ENCODE measurements at regions not wholly inside any gene's neighbourhood (a gene's known extent, or its start where the extent isn't known, plus 50 kb on each side); places are given as distances from the start of the nearest gene placed in this dataset.

DNA sequence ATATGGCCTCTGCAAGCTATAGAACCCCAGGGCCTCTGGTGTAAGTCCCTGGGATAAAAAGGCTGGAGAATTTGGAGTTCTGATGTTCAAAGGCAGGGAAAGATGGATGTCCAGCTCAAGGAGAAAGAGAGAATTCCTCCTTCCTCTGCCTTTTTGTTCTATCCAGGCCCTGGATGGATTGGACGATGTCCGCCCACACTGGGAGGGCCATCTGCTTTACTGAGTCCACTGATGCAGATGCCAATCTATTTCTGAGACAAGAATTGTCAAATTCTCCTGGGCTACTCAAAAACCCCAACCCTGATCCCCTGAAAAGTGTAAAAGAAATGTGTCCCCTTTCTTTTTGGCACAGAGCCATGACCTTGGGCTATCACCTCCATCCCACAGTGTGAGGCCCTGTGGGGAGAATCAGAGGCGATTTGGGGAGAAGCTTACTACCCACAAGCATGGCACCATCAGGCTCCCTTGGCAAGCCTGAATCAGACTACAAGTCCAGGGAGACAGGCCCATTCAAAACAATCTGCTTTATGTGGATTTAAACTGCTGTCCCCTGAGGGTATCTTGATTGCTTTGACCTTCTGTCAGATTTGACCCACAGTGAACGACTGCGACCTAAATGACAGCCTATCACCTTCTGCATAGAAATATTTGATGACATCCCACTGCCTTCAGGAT, 334.0 kb downstream of the NUAK1 start:
- Histone ChIP-seq H3K9me3 (ENCODE audit: low read length) (no peaks in the 10 kb centered on the region), H3K4me3 (ENCODE audit: low read depth, low read length, poor library complexity, severe bottlenecking) (no peak overlapping the region), H3K79me2 (ENCODE audit: insufficient read depth, low read length) (no peaks in the 10 kb centered on the region), H3F3A (ENCODE audit: insufficient read depth, low read length) (no peaks in the 10 kb centered on the region), H3K9ac (ENCODE audit: low read length) (no peak overlapping the region), H3K36me3 (ENCODE audit: insufficient read depth, low read length) (no peaks in the 10 kb centered on the region), H3K4me1 (ENCODE audit: insufficient read depth, low read length, severe bottlenecking) (no peaks in the 10 kb centered on the region), H3K27ac (ENCODE audit: low read depth, low read length, poor library complexity, severe bottlenecking) (no peak overlapping the region), H3K9me2 (ENCODE audit: low read depth, low read length) (no peaks in the 10 kb centered on the region), H3K4me2 (ENCODE audit: low read length) (no peak overlapping the region), H4K20me1 (ENCODE audit: insufficient read depth, low read length) (no peaks in the 10 kb centered on the region), H2AFZ (ENCODE audit: low read length) (no peak overlapping the region), H3K27me3 (ENCODE audit: insufficient read depth, low read length) (no peaks in the 10 kb centered on the region)
- no peak for TF ChIP-seq EZH2 (IDR thresholded peaks at IDR 0.05; ENCODE audit: borderline replicate concordance, low read length)
- TF ChIP-seq, protein P1, sequence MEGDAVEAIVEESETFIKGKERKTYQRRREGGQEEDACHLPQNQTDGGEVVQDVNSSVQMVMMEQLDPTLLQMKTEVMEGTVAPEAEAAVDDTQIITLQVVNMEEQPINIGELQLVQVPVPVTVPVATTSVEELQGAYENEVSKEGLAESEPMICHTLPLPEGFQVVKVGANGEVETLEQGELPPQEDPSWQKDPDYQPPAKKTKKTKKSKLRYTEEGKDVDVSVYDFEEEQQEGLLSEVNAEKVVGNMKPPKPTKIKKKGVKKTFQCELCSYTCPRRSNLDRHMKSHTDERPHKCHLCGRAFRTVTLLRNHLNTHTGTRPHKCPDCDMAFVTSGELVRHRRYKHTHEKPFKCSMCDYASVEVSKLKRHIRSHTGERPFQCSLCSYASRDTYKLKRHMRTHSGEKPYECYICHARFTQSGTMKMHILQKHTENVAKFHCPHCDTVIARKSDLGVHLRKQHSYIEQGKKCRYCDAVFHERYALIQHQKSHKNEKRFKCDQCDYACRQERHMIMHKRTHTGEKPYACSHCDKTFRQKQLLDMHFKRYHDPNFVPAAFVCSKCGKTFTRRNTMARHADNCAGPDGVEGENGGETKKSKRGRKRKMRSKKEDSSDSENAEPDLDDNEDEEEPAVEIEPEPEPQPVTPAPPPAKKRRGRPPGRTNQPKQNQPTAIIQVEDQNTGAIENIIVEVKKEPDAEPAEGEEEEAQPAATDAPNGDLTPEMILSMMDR (IDR thresholded peaks at IDR 0.05; ENCODE audit: low read length), result no peak

DNA sequence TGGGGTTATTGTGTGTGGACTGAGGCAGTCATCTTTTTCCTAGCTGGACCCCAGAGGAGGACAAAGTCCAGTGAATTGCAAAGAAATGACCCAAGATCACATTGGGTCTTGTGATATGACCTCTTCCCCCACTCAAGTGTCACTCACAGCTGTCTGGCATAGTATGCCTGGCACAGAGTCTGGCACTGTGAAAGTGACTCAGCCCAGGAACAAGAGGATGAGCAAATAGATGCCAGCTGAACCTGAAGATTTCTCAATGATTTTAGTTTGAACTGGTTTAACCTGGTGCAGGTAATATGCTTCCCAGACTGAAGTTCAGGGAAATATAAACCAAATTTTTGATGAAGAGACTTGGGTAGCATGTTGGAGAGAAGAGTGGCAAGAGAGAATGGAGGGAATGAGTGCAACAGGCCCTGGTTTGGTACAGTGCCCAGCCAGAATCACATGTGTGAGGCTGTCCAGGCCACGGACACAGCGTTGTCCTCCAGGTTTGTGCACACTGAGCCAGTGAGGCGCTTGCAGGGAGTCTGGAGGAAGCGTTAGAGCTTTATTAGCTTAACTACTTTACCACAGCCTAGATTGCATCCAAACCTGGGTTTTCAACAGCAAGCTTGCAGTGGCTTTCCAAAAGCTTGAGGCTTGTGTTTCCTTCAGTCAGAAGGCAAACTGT, 332.9 kb downstream of the NUAK1 start:
- H3K9ac ChIP-seq (ENCODE audit: low read length), result no peak overlapping the region
- H3K4me1 ChIP-seq (ENCODE audit: insufficient read depth, low read length, severe bottlenecking), result no peaks in the 10 kb centered on the region
- no peak overlapping the region for H3K4me3 ChIP-seq (ENCODE audit: low read depth, low read length, poor library complexity, severe bottlenecking)
- H3K9me3 ChIP-seq (ENCODE audit: low read length), result no peaks in the 10 kb centered on the region
- H2AFZ ChIP-seq (ENCODE audit: low read length), result no peak overlapping the region
- no peaks in the 10 kb centered on the region for H3K9me2 ChIP-seq (ENCODE audit: low read depth, low read length)
- no peaks in the 10 kb centered on the region for H3K27me3 ChIP-seq (ENCODE audit: insufficient read depth, low read length)
- no peak for TF ChIP-seq EZH2 (IDR thresholded peaks at IDR 0.05; ENCODE audit: borderline replicate concordance, low read length)
- TF ChIP-seq, protein P1 (IDR thresholded peaks at IDR 0.05; ENCODE audit: low read length), result no peak
- H3K79me2 ChIP-seq (ENCODE audit: insufficient read depth, low read length), result no peaks in the 10 kb centered on the region
- no peak overlapping the region for H3K27ac ChIP-seq (ENCODE audit: low read depth, low read length, poor library complexity, severe bottlenecking)
- H3F3A ChIP-seq (ENCODE audit: insufficient read depth, low read length), result no peaks in the 10 kb centered on the region
- no peaks in the 10 kb centered on the region for H3K36me3 ChIP-seq (ENCODE audit: insufficient read depth, low read length)
- no peaks in the 10 kb centered on the region for H4K20me1 ChIP-seq (ENCODE audit: insufficient read depth, low read length)
- no peak overlapping the region for H3K4me2 ChIP-seq (ENCODE audit: low read length)

DNA sequence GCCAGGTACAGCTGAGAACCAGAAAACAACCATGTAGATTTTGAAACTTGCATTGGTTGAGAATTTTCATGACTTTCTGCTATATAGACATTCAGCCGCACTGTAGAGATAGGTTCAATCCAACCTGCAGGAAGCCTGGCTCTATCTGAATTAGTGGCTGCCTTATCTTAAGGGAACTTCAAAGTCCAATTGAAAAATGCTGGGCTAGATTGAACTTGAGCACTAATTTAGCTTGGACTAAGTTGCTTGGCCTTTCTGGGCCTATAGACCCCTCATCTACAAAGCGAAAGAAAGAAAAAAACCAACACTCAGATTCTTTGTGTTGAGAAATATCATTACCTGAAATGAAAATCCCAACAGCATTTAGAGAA, 332.4 kb downstream of the NUAK1 start:
- Histone ChIP-seq H3F3A (ENCODE audit: insufficient read depth, low read length) (no peaks in the 10 kb centered on the region), H3K4me3 (ENCODE audit: low read depth, low read length, poor library complexity, severe bottlenecking) (no peak overlapping the region), H3K4me1 (ENCODE audit: insufficient read depth, low read length, severe bottlenecking) (no peaks in the 10 kb centered on the region), H3K9me2 (ENCODE audit: low read depth, low read length) (no peaks in the 10 kb centered on the region), H2AFZ (ENCODE audit: low read length) (no peak overlapping the region), H3K9ac (ENCODE audit: low read length) (no peak overlapping the region), H3K4me2 (ENCODE audit: low read length) (no peak overlapping the region), H3K9me3 (ENCODE audit: low read length) (no peaks in the 10 kb centered on the region), H4K20me1 (ENCODE audit: insufficient read depth, low read length) (no peaks in the 10 kb centered on the region), H3K27ac (ENCODE audit: low read depth, low read length, poor library complexity, severe bottlenecking) (no peak overlapping the region), H3K36me3 (ENCODE audit: insufficient read depth, low read length) (no peaks in the 10 kb centered on the region), H3K79me2 (ENCODE audit: insufficient read depth, low read length) (no peaks in the 10 kb centered on the region), H3K27me3 (ENCODE audit: insufficient read depth, low read length) (no peaks in the 10 kb centered on the region)
- no peak for TF ChIP-seq EZH2 (IDR thresholded peaks at IDR 0.05; ENCODE audit: borderline replicate concordance, low read length)
- TF ChIP-seq, protein P1 (IDR thresholded peaks at IDR 0.05; ENCODE audit: low read length), result no peak

Measured in OCI-LY1 (cell line).